Thoracic aorta (tissue), 2 donors: ENCODE measurements at regions not wholly inside any gene's neighbourhood (a gene's known extent, or its start where the extent isn't known, plus 50 kb on each side); places are given as distances from the start of the nearest gene placed in this dataset.

Experiments
- ATAC-seq: fragments of 150-250 bp; one replicate; pipeline ENCODE4 v1.8.0; 2017; ENCODE audit warnings: low read depth; ENCODE audit not compliant: insufficient number of reproducible peaks, low FRiP score
- DNase-seq: peaks from one replicate; pipeline ENCODE4 v3.0.0-alpha.2; 2020; ENCODE audit warnings: low spot score
- H3K27ac ChIP-seq, 2 donors: fragments of 200-600 bp; sonication (generic); 1 replicate in 1 of 2; 2 replicates in 1 of 2; pipeline ENCODE4 v1.5.1; 2016; ENCODE audit warnings: mild to moderate bottlenecking in 2 of 2, moderate library complexity in 2 of 2
- H3K27me3 ChIP-seq: fragments of 200-600 bp; sonication (generic); replicated peaks from 2 replicates; pipeline ENCODE4 v1.6.0; 2016; ENCODE audit warnings: mild to moderate bottlenecking; ENCODE audit not compliant: insufficient read depth
- H3K36me3 ChIP-seq: fragments of 200-600 bp; sonication (generic); one replicate; pipeline ENCODE4 v1.5.1; 2016
- H3K4me1 ChIP-seq, 2 donors: fragments of 200-600 bp; sonication (generic); 1 replicate in 1 of 2; 2 replicates in 1 of 2; pipeline versions ENCODE4 v1.5.1 to v1.6.0; 2016; ENCODE audit warnings: low read depth in 2 of 2, mild to moderate bottlenecking in 1 of 2; ENCODE audit not compliant: control insufficient read depth in 1 of 2
- H3K4me3 ChIP-seq: fragments of 200-600 bp; sonication (generic); 2 replicates; pipeline ENCODE4 v1.5.1; 2016; ENCODE audit warnings: mild to moderate bottlenecking
- H3K9me3 ChIP-seq: fragments of 200-600 bp; sonication (generic); 2 replicates; pipeline ENCODE4 v1.5.1; 2016
- TF ChIP-seq, protein P1 (sequence below): fragments of 200-600 bp; sonication (generic); IDR thresholded peaks from one replicate; pipeline ENCODE4 v1.5.1; 2019; ENCODE audit warnings: antibody characterized with exemption

- no peak overlapping the region for H3K27ac ChIP-seq
- no peak for ATAC-seq
Observed at GRCh38 chr2:150624001-150624401, 136.5 kb upstream of the RND3 start.

GRCh38 chr2:150621526-150622213 lies 134.2 kb upstream of the RND3 start:
- no peaks in the 10 kb centered on the region for H3K27me3 ChIP-seq
- TF ChIP-seq, protein P1, sequence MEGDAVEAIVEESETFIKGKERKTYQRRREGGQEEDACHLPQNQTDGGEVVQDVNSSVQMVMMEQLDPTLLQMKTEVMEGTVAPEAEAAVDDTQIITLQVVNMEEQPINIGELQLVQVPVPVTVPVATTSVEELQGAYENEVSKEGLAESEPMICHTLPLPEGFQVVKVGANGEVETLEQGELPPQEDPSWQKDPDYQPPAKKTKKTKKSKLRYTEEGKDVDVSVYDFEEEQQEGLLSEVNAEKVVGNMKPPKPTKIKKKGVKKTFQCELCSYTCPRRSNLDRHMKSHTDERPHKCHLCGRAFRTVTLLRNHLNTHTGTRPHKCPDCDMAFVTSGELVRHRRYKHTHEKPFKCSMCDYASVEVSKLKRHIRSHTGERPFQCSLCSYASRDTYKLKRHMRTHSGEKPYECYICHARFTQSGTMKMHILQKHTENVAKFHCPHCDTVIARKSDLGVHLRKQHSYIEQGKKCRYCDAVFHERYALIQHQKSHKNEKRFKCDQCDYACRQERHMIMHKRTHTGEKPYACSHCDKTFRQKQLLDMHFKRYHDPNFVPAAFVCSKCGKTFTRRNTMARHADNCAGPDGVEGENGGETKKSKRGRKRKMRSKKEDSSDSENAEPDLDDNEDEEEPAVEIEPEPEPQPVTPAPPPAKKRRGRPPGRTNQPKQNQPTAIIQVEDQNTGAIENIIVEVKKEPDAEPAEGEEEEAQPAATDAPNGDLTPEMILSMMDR, result no peak
- H3K4me3 ChIP-seq, result no peak overlapping the region
- ATAC-seq (peak; percentile 83), DNase-seq (no peak)
- H3K4me1 ChIP-seq, result peaks cover 29 to 48% of the 10 kb centered on the region in 2 donors
- peak overlapping the region; percentile 21 to 71 for H3K27ac ChIP-seq
- no peaks in the 10 kb centered on the region for H3K9me3 ChIP-seq
- no peaks in the 10 kb centered on the region for H3K36me3 ChIP-seq

More at GRCh38 chr2:150624001-150624401, 136.5 kb upstream of the RND3 start:
- Histone ChIP-seq H3K27me3 (no peaks in the 10 kb centered on the region), H3K9me3 (no peaks in the 10 kb centered on the region), H3K36me3 (no peaks in the 10 kb centered on the region), H3K4me1 (peaks cover 26 to 44% of the 10 kb centered on the region in 2 donors), H3K4me3 (no peak overlapping the region)
- TF ChIP-seq, protein P1, result no peak
- no peak for DNase-seq

- ATAC-seq (no peak), DNase-seq (no peak)
- Histone ChIP-seq H3K36me3 (no peaks in the 10 kb centered on the region), H3K4me3 (no peak overlapping the region), H3K27me3 (no peaks in the 10 kb centered on the region), H3K4me1 (peaks cover 29 to 48% of the 10 kb centered on the region in 2 donors), H3K27ac (peak overlapping the region; percentile 21 to 71), H3K9me3 (no peaks in the 10 kb centered on the region)
- TF ChIP-seq, protein P1, result no peak
Observed at GRCh38 chr2:150620855-150621254, 133.4 kb upstream of the RND3 start.

GRCh38 chr2:150620416-150620815 lies 132.9 kb upstream of the RND3 start:
- Histone ChIP-seq H3K4me1 (peaks cover 29 to 48% of the 10 kb centered on the region in 2 donors), H3K27ac (peak overlapping the region; percentile 21 to 71), H3K9me3 (no peaks in the 10 kb centered on the region), H3K4me3 (no peak overlapping the region), H3K36me3 (no peaks in the 10 kb centered on the region), H3K27me3 (no peaks in the 10 kb centered on the region)
- ATAC-seq (no peak), DNase-seq (no peak)
- TF ChIP-seq, protein P1, result no peak

DNA sequence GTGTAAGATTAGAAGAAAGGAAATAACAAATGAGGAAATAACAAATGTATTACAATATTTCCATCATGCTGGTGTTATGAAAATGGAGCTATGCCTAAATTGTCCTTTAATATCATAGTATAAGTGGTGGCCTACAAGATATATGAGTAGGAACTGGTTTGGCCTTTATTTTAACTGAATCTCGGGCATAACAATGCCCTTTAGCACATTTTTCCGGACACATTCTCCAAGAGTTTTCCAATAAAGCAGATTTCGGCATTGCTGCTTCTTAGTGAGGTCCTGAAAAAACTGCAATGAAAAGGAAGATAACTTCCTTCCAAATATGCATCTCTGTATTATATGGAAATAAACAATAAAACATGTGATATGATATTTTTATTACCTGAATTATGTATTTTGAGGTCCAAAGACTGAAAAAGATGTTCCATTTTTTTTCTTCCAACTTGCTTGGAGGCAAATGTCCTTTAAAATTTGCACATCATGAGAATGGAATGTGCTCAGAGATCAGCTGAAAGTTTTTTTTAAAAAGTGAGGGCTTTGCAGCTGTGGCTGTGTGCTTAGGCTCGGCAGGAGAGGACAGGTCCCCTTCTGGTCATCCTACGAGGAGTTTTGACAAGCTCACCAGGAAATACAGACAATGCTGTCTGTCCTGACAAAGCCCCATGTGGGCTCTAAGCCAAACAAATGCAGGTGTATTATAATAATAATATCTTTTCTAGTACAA lies 132.3 kb upstream of the RND3 start:
- H3K4me3 ChIP-seq, result peak overlapping the region; percentile 15
- peak overlapping the region; percentile 39 to 71 for H3K27ac ChIP-seq
- no peak for DNase-seq
- H3K27me3 ChIP-seq, result no peaks in the 10 kb centered on the region
- ATAC-seq, result peak; percentile 53
- no peaks in the 10 kb centered on the region for H3K36me3 ChIP-seq
- peaks cover 29 to 48% of the 10 kb centered on the region in 2 donors for H3K4me1 ChIP-seq
- no peaks in the 10 kb centered on the region for H3K9me3 ChIP-seq
- TF ChIP-seq, protein P1, result no peak
